Upper lobe of left lung (tissue), 6 donors: ENCODE measurements at regions not wholly inside any gene's neighbourhood (a gene's known extent, or its start where the extent isn't known, plus 50 kb on each side); places are given as distances from the start of the nearest gene placed in this dataset.

ENCODE experiments used
- ATAC-seq, 2 donors: fragments of 200-7000 bp; cut with Tn5 transposase; one replicate each; pipeline ENCODE4 v1.9.1; 2022; ENCODE audit warnings: mild to moderate bottlenecking in 2 of 2, moderate library complexity in 2 of 2; ENCODE audit not compliant: low FRiP score in 2 of 2
- DNase-seq, 2 donors: peaks; one replicate each; pipeline ENCODE4 v3.0.0-alpha.2; 2019 to 2020
- H3K27ac ChIP-seq, 4 donors: fragments of 200-600 bp; sonication (generic); one replicate each; pipeline ENCODE4 v1.5.1; 2016 to 2019
- H3K27me3 ChIP-seq, 4 donors: fragments of 200-600 bp; sonication (generic); one replicate each; pipeline ENCODE4 v1.5.1; 2017 to 2019
- H3K36me3 ChIP-seq, 4 donors: fragments of 200-600 bp; sonication (generic); one replicate each; pipeline ENCODE4 v1.5.1; 2016 to 2019
- H3K4me1 ChIP-seq, 4 donors: fragments of 200-600 bp; sonication (generic); one replicate each; pipeline ENCODE4 v1.5.1; 2018 to 2019
- H3K4me3 ChIP-seq, 4 donors: fragments of 200-600 bp; sonication (generic); one replicate each; pipeline ENCODE4 v1.5.1; 2017 to 2019; ENCODE audit warnings: mild to moderate bottlenecking in 2 of 4, moderate library complexity in 1 of 4
- H3K9me3 ChIP-seq, 4 donors: fragments of 200-600 bp; sonication (generic); one replicate each; pipeline ENCODE4 v1.5.1; 2018 to 2019
- EP300 ChIP-seq, 4 donors: sonication (generic); formaldehyde crosslinking; IDR thresholded peaks; one replicate each; pipeline ENCODE4 v1.5.1; 2017; ENCODE audit warnings: antibody characterized with exemption in 4 of 4, control low read depth in 2 of 4
- POLR2A ChIP-seq, 4 donors: fragments of 450-650 bp; IDR thresholded peaks; one replicate each; pipeline ENCODE4 v1.5.1; 2016 to 2017; ENCODE audit warnings: antibody characterized with exemption in 4 of 4, mild to moderate bottlenecking in 2 of 4
- POLR2AphosphoS5 ChIP-seq, 2 donors: sonication (generic); formaldehyde crosslinking; IDR thresholded peaks; one replicate each; pipeline ENCODE4 v1.5.1; 2017; ENCODE audit warnings: antibody characterized with exemption in 2 of 2
- WGBS, 2 donors: methylation state at CpG; one replicate each; pipeline ENCODE4 v1.1.5; 2017 to 2018; 5-methylcytosine and 5-hydroxymethylcytosine counted together
- TF ChIP-seq, protein P1 (sequence below), 6 experiments: fragments of 450-650 bp in 4 of 6; fragments of 200-600 bp in 2 of 6; sonication (generic) in 2 of 6; IDR thresholded peaks; one replicate each; pipeline ENCODE4 v1.5.1; 2016 to 2019; ENCODE audit warnings: antibody characterized with exemption in 6 of 6
- donor health status: DM: no; HTN: no; CAD: no; lungs with moderate emphysema.
- donor health status: DM: no; HTN: yes; CAD: no; lungs with severe emphysema.

GRCh38 chr13:74084375-74084935, 49.7 kb downstream of the KLF12 start:
- DNase-seq (no peak), ATAC-seq (no peak)
- Histone ChIP-seq H3K4me3 (no peak overlapping the region), H3K36me3 (no peaks in the 10 kb centered on the region), H3K9me3 (no peaks in the 10 kb centered on the region), H3K27me3 (no peaks in the 10 kb centered on the region), H3K4me1 (peaks cover 0 to 3% (median 0%) of the 10 kb centered on the region in 4 donors), H3K27ac (no peak overlapping the region)
- 84 to 89% methylated on average over 4 of the region's 4 CpGs for WGBS, 2 donors
- TF ChIP-seq, protein P1, sequence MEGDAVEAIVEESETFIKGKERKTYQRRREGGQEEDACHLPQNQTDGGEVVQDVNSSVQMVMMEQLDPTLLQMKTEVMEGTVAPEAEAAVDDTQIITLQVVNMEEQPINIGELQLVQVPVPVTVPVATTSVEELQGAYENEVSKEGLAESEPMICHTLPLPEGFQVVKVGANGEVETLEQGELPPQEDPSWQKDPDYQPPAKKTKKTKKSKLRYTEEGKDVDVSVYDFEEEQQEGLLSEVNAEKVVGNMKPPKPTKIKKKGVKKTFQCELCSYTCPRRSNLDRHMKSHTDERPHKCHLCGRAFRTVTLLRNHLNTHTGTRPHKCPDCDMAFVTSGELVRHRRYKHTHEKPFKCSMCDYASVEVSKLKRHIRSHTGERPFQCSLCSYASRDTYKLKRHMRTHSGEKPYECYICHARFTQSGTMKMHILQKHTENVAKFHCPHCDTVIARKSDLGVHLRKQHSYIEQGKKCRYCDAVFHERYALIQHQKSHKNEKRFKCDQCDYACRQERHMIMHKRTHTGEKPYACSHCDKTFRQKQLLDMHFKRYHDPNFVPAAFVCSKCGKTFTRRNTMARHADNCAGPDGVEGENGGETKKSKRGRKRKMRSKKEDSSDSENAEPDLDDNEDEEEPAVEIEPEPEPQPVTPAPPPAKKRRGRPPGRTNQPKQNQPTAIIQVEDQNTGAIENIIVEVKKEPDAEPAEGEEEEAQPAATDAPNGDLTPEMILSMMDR (IDR thresholded peaks at IDR 0.05): no peak
- no peak for TF ChIP-seq POLR2A (IDR thresholded peaks at IDR 0.05)
- TF ChIP-seq POLR2AphosphoS5 (IDR thresholded peaks at IDR 0.05): no peak
- no peak for TF ChIP-seq EP300 (IDR thresholded peaks at IDR 0.05)

DNA sequence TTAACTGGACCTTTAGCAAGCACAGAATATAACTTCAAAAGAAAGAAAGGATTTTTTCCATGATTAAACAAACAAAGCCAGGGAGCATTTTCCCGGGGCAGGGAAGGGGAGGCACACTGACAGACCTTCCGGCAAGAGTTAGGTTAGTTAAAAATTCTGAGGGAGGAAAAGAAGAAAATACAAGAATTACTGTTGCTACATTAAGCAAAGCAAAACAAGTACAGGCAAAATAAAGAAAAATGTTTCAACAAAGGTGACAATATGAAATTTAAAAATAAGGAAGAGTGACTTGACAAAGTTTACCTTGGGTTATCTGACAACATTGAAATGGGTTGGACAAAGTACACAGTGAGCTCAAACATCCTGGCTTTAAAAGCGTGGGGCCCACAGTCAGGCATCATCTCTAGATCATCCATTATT, 51.5 kb downstream of the KLF12 start:
- no peaks in the 10 kb centered on the region for H3K9me3 ChIP-seq
- H3K4me3 ChIP-seq: no peak overlapping the region
- no peaks in the 10 kb centered on the region for H3K36me3 ChIP-seq
- no peaks in the 10 kb centered on the region for H3K27me3 ChIP-seq
- 77 to 82% methylated on average over 3 of the region's 3 CpGs for WGBS, 2 donors
- H3K27ac ChIP-seq: no peak overlapping the region
- peaks cover 0 to 1% (median 0%) of the 10 kb centered on the region in 4 donors for H3K4me1 ChIP-seq
- TF ChIP-seq EP300 (IDR thresholded peaks at IDR 0.05): no peak
- TF ChIP-seq, protein P1 (IDR thresholded peaks at IDR 0.05): no peak
- TF ChIP-seq POLR2AphosphoS5 (IDR thresholded peaks at IDR 0.05): no peak
- no peak for TF ChIP-seq POLR2A (IDR thresholded peaks at IDR 0.05)
- DNase-seq (no peak), ATAC-seq (no peak)

DNA sequence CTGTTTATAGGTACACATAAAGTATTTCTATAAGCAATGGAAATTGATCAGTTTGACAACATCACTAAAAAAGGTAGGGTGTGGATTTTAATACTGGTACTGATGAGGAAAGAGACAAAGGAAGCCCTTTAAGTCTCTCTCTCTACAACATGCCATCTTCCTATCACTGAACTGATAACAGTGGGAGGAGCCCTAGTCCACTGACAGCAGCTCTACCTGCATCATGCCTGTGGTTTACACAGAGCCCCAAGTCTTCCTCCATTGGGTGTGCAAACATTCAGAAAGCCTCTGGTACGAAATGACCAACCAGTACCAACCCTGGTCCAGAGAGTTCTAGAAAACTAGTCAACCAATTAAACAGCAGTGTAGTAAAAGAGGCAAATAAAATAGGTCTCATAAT, 53.4 kb downstream of the KLF12 start:
- DNase-seq (no peak), ATAC-seq (no peak)
- Histone ChIP-seq H3K9me3 (no peaks in the 10 kb centered on the region), H3K4me1 (no peaks in the 10 kb centered on the region), H3K27ac (no peak overlapping the region), H3K4me3 (no peak overlapping the region), H3K36me3 (no peaks in the 10 kb centered on the region), H3K27me3 (no peaks in the 10 kb centered on the region)
- 90 to 100% methylated on average over 1 of the region's 1 CpG for WGBS, 2 donors
- no peak for TF ChIP-seq EP300 (IDR thresholded peaks at IDR 0.05)
- TF ChIP-seq, protein P1 (IDR thresholded peaks at IDR 0.05): no peak
- no peak for TF ChIP-seq POLR2AphosphoS5 (IDR thresholded peaks at IDR 0.05)
- no peak for TF ChIP-seq POLR2A (IDR thresholded peaks at IDR 0.05)

DNA sequence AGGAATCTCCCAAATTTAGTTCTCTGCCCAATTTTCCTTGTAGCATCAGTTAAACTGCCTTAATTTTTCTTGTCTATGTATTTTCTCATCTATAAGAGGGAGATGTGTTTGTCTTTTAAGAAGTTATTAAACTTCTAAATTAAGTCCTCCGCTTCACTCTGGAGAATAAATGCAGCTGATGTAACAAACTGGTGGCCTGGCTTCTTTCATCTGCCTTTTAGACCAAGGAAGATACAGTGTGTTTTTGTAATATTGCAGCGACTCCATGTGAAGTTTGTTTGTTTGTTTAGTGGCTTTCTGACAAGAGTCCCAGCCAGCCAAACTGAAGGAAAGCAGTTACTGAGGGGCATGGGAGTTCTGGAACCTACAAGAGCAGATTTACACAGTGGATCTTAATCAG, 56.4 kb downstream of the KLF12 start:
- Histone ChIP-seq H3K9me3 (no peaks in the 10 kb centered on the region), H3K4me3 (no peak overlapping the region), H3K27ac (no peak overlapping the region), H3K36me3 (no peaks in the 10 kb centered on the region), H3K4me1 (no peaks in the 10 kb centered on the region), H3K27me3 (no peaks in the 10 kb centered on the region)
- WGBS, 2 donors: 64 to 73% methylated on average over 2 of the region's 2 CpGs
- ATAC-seq (no peak), DNase-seq (no peak)
- TF ChIP-seq POLR2A (IDR thresholded peaks at IDR 0.05) (no peak), EP300 (IDR thresholded peaks at IDR 0.05) (no peak), POLR2AphosphoS5 (IDR thresholded peaks at IDR 0.05) (no peak)
- TF ChIP-seq, protein P1 (IDR thresholded peaks at IDR 0.05): no peak

DNA sequence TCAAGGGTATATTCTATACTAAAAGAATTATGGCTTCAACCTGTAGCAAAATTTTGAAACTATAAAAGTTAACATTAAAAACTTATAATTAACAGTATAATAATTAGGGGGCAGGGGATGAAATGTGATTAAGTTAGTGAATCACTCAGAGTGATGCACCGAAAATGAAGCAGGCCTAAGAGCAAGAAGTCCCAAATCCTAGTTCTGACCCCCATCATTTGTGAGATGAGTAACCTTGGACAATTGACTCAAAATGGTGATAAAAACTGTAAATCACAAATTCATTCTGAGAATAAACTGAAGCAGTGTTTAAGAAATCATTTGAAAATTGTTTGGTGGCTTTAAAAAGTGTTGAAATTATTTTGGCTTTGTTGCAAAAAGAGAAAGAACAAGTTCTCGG, 56.8 kb downstream of the KLF12 start:
- 83 to 84% methylated on average over 2 of the region's 2 CpGs for WGBS, 2 donors
- no peak overlapping the region for H3K27ac ChIP-seq
- no peaks in the 10 kb centered on the region for H3K9me3 ChIP-seq
- ATAC-seq (no peak), DNase-seq (no peak)
- no peaks in the 10 kb centered on the region for H3K36me3 ChIP-seq
- H3K4me3 ChIP-seq: no peak overlapping the region
- H3K4me1 ChIP-seq: no peaks in the 10 kb centered on the region
- TF ChIP-seq EP300 (IDR thresholded peaks at IDR 0.05) (no peak), POLR2A (IDR thresholded peaks at IDR 0.05) (no peak), POLR2AphosphoS5 (IDR thresholded peaks at IDR 0.05) (no peak)
- TF ChIP-seq, protein P1 (IDR thresholded peaks at IDR 0.05): no peak
- H3K27me3 ChIP-seq: no peaks in the 10 kb centered on the region
